ENCODE measurements at regions not wholly inside any gene's neighbourhood (a gene's known extent, or its start where the extent isn't known, plus 50 kb on each side); places are given as distances from the start of the nearest gene placed in this dataset.
"Not testable (repeated sequence)": the region's sequence is repeated elsewhere in the genome, so short reads cannot be mapped to it uniquely, and the experiment has no call there.

DNA sequence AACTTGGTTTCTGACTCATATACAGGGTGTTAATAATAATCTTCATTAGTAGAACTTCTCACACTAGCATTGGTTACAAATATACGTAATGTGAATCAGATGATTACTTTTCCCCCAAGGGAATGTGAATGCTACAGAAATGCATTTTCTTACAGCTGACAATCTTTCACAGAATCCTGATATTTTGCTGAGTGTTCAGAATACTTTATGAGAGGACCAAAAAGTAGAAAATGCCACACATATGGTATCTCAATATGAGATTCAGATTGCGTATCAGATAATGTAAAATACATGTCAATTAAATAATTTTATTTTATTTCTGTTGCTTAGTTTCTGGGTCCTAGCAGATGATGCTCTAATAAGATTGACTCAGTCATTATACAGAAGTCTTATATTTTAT is 979.9 kb upstream of the GBE1 start:
- no peak for DNase-seq

DNA sequence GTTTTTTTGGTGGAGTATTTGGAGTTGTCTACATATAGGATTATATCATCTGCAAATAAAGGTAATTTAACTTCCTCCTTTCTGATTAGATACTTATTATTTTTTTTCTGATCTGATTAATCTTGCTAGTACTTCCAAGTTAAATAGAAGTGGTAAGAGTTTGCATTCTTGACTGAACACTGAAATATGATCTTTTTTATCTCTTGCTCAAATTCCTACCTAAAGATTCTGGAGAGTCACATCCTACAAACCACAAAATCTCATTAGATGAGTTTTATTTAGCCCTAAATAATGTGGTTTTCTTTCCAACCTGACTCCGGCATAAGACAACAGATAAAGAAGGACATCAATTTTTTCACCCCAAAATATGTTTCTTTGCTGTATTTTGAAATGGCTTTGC is 977.9 kb upstream of the GBE1 start:
- no peak for DNase-seq

GRCh38 chr3:82736696-82737277 is 975.3 kb upstream of the GBE1 start:
- DNase-seq = no peak

GRCh38 chr3:82715091-82715856 is 953.8 kb upstream of the GBE1 start:
- no peak for DNase-seq

DNA sequence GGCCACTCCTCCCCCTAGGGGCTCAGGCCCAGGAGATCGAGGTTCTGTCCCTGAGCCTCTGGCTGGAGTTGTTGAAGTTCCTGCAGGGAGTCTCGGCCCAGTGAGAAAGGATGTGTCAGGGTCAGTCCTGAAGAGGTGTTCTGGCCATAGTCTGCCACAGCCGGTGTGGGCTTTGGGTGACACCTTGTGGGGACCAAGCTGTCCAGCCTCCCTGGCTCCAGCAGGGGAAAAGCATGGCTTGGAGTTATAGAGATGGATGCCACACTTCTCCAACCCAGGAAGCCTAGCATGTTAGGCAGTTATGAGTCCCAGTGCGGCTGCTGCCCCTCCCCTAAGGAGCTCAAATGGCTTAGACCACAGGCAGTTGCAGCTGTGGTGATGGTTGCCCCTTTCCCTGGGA is 945.6 kb upstream of the GBE1 start:
- DNase-seq = no peak

- no peak for DNase-seq
Observed at GRCh38 chr3:82685761-82686160, 924.3 kb upstream of the GBE1 start.

DNA sequence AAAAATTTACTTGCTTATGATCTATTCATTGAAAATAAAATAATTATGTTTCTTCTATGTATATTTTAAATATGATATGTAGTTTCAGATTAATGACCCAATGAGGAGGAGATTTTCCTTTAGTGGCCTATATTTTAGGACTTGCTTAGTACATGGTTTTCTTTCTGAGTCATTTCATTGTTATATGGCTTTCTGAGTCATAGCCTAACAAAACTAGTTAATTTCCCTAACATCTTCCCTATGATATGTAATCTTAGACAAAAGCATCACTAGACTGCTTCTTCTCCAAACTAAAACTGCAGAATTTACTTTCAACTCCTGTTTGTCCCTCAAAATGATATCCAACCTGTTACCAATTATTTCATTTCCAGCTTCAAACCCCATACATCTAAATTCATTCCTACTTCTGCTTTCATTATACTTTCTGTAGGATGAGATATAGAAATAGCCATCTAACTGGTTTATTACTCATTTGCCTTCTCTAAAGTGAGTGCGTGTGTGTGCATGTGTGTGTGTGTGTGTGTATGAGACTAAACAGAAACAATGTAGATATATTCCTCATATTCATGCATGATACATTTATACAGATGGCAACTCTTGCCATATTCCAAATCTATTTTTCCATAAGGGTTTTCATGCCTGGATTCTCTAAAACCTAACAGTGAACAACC is 915.0 kb upstream of the GBE1 start:
- DNase-seq = no peak

- no peak for DNase-seq
Observed at GRCh38 chr3:82672966-82673365, 911.5 kb upstream of the GBE1 start.

DNA sequence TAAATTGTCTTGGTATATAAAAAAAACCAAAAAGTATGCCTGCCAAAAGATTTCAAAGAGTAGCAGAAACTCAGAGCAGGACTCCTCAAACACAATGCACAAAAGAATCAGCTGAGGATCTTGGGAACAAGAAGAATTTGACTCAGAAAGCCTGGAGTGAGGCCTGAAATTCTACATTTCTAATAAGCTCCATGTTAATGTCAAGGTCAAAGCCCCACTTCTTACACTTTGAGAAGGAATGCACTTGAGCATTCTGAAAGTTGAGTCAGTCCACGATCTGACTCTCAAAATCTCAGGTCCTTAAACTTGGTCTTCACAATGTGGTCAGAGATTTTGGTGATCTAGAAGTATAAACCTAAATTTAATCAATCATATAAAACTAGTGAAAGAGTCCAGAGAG is 910.0 kb upstream of the GBE1 start:
- DNase-seq = no peak

DNA sequence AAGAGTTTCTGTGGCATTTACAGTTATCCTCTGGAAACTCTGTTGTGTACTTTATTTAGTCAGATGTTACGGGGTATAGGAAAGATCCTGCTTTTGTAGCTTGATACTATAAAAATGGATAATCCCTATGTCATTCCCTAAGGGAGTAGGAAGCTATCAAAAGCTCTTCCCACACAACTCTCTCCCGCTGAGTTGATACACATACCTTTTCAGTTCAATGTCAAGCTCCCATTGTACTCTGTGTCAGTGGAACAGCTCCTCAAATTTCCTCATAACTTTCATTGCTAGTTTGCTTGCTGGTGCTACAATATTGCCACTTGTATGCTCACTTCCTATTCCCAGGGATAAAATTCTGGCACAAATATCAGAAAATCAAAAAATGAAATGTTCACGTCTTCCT is 893.3 kb upstream of the GBE1 start:
- DNase-seq = no peak

GRCh38 chr3:82643948-82644347 is 882.5 kb upstream of the GBE1 start:
- DNase-seq = no peak

DNA sequence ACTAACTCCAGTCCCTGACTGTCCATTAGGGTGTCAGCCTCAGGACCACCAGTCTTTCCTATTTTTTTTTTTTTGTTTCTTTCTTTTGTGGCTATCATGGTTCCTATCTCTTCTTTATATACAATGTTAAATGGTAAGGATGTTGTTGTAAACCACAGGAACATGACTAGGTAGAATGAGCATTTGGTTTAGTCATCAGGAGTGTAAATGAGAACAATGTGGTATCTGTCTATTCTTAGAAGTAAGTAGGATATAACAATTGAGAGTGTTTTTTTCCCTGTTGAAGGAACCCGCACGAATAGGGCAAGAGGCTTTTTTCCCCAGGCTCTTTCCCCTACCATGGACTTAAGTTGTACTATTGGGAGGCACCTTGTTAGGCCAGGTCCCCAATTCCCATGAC is 880.3 kb upstream of the GBE1 start:
- DNase-seq = no peak

DNA sequence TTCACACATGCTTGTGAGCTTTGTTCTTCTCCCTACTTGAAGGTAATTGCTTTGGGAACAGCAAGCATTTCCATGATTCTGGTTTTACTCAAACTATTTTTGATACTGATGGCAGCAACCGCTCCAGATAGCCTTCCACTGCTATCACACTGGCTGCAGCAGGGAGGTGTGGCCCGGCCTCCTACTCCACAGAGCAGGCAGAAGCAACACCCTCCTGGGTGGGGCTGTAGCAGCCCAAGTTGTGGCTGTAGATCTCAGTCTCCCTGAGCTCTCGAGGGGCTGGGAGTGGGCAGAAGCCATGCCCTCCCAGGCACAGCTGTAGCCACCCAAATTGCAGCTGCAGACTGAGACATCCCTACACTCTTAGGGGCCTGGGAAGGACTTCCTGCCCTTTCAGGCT is 878.8 kb upstream of the GBE1 start:
- no peak for DNase-seq

DNA sequence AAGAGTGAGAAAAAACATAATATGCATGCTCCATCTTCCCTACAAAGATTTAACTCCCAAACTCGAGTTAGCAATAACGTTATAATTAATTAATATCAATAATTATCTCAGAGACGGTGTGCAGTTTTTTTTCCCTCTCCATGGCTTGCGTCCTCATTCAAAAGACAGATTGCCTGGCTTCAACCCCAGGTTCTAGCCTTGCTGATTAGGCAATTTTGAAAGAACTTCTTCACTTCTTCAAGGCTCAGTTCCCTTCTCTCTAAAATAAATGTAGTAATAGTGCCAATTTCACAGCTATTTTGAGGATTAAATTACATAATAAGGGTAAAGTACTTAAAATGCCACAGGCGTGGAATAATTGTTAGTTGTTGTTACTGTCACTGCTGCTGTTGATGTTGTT is 876.1 kb upstream of the GBE1 start:
- no peak for DNase-seq

GRCh38 chr3:82636177-82636576 is 874.7 kb upstream of the GBE1 start:
- DNase-seq = no peak

DNA sequence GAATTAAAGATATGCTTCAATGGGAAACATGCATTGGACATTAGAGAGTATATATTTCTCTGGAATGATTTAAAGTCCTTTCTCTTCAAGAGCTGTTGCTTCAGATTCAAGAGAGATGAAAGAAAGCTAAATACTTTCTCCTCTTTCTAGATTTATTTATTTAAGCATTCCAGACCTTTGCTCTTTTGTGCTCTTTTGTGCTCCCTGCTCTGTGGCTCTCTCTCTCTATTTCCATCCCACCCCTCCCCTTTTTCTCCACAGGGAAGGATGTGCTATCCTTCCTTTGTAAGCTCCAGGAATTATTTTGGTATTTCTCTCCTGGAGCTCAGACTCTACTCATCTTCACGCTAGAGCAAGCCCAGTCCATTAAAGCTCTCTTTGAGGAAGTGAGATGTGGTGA is 871.9 kb upstream of the GBE1 start:
- no peak for DNase-seq

DNA sequence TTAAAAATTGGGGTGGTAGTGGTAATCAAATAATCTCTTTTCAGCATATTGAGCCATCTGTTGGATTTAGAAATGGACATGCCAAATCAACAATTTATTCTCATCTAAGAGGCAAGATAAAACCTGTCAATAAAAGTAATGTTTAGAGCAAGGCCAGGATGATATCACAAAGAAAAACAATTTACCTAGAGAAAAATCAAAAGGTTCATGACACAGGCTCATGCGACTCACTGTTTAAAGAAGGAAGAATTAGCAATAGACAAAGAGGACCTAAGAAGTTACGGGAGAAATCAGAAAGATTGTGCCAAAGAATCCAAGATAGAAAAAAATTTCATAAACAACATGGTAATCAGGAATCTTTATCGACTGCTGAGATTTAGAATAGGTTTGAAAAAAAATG is 868.5 kb upstream of the GBE1 start:
- DNase-seq = no peak

DNA sequence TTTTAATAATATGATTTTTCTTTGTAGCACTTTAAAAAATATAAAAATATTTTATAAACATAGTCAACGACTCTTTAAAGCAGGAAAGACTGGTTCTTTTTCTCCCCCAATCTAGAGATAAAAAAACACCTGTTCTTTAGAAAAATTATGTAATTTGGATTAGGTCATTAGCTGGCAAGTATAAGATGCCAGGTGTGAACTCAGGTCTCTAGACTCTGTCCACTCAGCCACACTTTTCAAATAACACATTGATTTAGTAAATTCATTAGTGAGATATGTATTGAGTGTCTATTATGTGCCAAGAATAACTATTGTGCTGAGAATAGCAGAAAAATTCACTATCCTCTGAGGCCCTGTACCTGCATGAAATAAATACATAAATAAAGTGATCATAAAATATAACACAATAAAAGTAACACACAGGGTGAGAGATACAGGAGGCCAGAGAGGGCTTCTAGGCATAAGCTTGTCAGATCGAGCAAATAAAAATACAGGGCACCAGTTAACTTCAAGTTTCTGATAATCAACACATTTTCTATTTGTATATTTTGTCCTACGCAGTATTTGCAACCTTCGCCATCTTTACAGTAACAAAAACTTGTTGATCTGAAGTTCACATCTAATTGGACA is 867.1 kb upstream of the GBE1 start:
- DNase-seq = no peak

GRCh38 chr3:82627733-82628132 is 866.3 kb upstream of the GBE1 start:
- no peak for DNase-seq

GRCh38 chr3:82620744-82621143 is 859.3 kb upstream of the GBE1 start:
- DNase-seq = not testable (repeated sequence)

GRCh38 chr3:82618594-82618993 is 857.1 kb upstream of the GBE1 start:
- DNase-seq = no peak

- no peak for DNase-seq
Observed at GRCh38 chr3:82610236-82610635, 848.8 kb upstream of the GBE1 start.

- DNase-seq = no peak
Observed at GRCh38 chr3:82607391-82607790, 845.9 kb upstream of the GBE1 start.

DNA sequence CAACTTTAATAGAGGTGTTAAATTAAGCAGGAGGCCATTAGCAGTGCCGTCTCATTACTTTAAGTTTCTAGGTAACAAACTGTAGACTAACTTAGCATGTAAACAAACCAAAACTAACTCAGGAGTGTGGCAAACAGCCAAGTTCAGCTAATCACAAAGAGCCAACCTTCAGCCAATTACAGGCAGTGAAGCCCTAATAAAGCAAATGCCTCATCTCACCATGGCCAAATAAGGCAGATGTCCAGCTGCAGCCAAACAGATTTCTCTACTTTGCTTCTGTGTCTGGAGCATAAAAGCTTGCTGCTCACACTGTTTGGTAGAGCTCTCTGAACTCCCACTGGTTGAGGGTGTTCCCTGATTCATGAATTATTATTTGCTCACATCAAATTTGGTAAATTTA is 835.4 kb upstream of the GBE1 start:
- no peak for DNase-seq

All from KG1 (cell line).